ENCODE measurements at regions not wholly inside any gene's neighbourhood (a gene's known extent, or its start where the extent isn't known, plus 50 kb on each side); places are given as distances from the start of the nearest gene placed in this dataset.

DNA sequence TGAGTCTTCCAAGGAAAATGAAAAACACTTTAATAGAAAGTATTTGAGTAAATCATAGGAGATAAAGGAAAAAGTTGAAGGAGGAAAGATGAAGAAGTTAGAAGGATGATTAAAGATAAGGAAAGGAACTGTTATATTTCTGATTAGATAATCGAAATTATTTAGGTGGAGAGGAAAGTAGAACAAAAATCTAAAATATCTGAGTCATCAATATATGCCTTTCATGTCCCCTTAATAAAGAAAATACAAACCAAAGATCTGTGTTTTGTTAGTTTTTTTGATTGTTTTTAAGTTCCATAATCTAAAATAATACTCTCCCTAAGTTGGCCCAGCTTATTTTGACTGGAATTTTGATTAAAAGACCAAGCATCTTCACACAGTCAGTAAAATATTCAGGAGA, 412.9 kb upstream of the DDX18 start:
- DNase-seq = no peak

DNA sequence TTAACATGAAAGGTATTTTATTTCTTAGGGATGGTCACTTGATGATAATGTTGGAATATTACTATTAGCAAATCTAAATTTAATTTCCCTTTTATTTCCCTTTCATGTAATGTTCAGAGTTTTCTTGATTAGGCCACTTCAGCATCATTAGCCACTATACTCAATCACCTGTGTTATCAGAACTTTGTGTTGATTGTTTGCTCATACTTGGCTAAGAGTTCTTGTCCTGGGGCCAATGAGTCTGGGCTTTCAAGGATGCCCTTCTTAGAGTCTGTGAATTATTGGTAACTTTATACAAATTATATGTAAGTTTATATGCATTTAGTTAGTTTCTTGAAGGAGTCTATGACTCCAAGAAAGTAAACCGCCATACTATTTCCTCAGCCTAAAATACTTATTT, 408.0 kb upstream of the DDX18 start:
- DNase-seq = no peak

DNA sequence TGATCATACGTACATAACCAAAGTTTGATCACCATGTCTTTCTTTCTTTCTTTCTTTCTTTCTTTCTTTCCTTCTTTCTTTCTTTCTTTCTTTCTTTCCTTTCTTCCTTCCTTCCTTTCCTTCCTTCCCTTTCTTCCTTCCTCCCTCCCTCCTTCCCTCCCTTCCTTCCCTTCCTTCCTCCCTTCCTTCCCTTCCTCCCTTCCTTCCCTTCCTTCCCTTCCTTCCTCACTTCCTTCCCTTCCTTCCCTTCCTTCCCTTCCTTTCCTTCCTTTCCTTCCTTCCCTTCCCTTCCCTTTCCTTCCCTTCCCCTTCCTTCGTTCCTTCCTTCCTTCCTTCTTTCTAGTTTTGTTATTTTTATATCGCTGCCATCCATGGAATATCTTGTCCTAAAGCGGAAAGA, 406.7 kb upstream of the DDX18 start:
- no peak for DNase-seq

DNA sequence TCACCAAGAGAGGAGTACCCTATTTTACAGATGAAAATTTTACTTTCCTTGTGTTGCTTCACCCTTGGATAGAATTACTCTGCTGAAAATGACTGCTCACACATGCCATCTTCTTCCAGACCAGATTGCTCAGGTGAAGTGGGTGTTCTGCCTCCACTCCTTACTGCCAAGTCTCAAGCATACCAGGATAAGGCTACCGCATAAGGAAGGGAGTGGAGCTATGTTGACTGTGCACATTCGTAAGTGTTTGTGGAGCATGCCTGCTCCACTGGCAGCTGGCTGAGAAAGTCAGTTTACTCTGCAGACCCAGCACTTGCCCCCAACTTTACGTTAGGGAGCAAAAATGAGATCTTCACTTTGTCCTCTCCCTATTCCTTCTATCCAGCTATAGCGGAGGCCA, 405.0 kb upstream of the DDX18 start:
- DNase-seq = no peak

DNA sequence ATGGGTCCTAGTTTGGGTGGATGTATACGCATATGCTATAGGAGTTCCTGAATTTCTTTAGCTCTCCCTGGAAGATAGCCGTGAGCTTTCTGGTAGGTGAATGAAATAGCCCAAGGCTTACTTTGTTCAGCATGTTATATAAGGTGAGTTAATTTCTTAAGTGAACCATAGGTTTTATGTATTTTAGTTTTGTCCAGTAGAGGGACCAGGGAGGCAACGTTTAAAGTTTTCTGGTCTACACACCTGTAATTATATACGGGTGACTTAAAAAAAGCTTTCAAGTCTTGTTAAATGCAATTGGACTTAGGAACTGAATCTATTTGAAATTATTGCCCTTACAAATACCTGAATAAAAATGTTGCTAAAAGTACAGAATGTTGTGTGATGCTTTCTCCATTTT, 402.5 kb upstream of the DDX18 start:
- no peak for DNase-seq

DNA sequence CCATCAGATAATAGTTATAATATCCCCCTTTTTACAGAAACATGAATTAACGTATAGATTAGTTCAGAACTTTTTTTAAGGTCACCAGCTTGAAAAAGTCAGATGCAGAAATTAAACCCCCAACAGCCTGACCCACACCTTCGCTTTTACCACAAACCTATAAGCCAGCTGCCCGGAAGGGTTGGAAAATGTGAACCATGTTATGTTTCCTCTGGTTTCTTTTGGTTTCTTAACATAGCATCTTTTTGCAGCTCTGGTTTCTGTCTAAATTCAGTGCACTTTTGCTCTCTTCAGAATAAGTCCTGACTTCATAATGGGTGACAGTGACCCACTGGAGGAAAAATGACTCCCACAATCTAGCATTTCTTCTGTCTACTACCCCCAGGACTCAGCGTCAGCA, 381.7 kb upstream of the DDX18 start:
- no peak for DNase-seq

DNA sequence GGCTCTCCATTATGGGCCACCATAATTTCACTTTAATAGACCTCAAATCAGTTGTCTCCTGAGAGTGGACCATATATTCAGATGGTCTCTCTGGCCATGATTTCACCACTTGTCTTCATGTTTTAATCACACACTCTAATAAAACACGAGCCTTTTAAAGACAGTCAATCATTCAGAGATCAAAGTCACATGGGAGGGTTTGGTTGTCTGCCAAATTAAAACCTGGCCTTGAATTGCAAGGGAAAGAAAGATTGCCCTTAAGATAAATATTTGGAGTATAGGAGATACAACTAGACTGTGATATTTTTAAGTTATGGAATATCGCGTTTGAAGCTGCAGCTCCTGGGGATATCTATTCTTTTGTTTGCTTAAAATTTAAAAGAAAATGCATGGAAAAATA, 377.8 kb upstream of the DDX18 start:
- DNase-seq = no peak

DNA sequence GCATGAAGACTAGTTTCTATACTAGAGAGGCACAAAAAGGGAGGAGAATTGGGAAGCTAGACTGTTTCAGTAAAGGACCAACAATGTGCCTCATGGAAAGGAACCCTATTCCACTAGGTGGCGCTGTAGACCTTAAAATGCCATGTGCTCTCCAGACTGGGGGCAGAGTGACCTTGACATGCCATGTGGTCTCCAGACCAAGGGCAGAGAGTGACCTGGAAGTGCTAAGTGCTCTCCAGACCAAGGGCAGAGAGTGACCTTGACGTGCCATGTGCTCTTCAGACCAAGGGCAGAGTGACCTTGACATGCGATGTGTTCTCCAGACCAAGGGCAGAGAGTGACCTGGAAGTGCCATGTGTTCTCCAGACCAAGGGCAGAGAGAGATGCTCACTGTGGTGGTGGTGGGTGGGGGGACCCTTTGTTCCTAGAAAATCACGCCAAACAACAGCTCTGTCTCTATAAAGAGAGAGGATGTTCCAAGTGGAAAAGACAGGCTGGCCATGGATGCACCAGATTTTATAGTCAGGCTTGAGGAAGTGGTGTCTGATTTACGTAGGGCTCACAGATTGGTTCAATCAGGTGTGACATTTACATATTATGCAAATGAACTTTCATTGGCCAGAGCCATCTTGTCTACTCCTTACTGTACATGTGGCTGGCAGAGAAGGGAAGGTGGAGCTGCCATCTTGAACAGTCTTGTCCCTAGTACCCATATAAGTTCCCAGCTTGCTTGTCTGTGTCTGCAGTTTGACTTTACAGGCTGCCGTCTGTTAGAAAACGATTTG, 344.0 kb upstream of the DDX18 start:
- DNase-seq = no peak

DNA sequence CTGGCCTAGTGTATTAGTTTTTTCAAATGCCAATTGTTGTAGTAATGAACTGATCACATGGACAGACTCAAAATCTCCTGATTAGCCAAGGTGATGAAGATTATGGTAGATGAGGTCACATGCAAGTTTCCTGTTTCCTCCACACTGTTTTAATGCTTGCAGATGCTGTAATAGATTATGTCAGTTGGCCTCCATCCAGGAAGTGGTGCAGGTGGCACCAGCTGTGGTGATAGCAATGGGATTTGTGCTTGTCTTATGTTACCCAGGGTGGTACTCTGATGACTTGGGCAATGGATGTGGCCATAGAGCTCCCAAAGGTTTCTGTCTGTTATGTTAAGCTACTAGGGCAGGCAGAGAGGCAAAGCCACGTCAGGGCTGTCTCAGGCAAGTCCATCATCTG, 332.9 kb upstream of the DDX18 start:
- DNase-seq = no peak

DNA sequence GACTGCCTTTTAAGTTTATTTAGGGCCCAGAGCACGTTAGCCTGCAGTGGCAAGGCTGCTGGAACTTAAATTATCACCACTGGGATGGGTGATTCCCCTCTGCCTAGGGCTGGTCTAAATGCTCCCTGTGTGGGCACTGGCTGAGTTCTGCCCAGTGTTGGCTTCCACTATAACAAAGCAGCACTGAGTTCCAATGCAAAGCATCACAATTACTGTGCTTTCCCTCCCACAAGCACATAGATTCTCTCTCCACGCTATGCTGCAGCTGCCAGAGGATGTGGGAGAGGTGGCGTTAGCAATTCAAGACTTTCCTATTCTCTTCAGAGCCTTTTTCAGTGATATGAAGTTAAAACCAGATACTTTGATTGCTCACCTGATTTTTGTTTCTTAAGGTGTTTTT, 328.9 kb upstream of the DDX18 start:
- no peak for DNase-seq

DNA sequence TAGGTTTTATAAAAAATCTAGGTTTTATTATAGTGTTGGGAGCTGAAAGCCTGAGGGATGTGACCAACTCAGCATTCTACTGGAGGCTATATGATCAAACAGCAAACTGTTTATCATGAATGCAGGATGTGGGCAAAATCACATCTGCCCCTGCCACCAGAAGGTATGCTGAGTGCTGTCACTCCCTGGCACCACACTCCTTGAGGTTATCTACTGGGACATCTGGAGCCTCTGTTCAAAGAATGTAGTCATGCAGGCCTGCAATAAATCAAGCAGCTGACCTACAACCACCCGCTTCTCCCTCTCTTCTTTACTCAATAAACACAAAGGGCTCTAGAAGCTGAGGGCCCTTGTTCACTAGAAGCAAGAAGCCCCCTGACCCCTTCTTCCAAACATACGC, 328.4 kb upstream of the DDX18 start:
- DNase-seq = no peak

DNA sequence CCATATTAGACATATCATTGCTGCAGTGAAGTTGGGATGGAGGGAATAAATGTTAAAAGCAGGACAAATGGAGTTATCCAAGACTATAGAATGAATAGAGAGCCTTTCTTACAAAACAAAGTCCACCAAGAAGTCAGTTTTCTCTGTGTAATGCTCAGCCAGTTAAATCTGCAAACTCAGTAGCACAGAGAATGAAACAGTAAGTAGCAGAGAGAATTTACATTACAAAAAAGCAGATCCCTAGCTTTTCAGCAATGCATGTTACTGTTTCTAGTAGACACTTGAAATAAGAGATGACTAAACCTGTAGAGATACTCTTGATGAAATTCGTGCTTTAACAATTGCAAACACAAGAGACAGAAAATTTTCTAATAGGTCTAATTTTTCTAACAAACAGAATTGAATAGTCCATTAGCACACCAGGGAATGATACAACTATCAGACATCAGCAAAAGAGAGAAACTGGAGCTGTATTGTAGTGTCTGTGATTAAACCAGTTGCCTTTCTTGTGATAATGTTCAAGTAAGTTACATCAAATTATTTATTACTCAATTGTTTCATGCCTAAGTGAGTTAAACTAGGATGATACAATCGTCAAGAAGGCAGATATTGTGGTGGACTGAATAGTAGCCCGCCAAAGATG, 322.2 kb upstream of the DDX18 start:
- no peak for DNase-seq

DNA sequence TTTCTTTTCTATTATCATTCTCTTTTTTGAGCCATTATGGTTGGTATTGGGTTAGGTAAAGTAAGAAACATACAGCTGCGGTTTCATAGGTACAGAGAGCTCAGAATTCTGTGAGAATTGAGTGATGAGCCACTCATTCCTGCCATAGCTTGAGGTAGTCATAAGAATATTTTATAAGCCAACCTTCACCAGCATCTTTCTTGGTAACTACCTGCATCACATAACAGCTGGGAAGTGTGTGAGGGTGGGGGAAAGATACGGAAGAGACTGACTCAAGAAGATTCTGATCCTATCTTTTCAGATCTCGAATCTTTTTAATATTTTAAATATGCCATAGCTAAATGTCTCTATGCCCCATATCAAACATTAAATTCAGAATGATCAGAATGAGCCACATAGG, 313.8 kb upstream of the DDX18 start:
- no peak for DNase-seq

DNA sequence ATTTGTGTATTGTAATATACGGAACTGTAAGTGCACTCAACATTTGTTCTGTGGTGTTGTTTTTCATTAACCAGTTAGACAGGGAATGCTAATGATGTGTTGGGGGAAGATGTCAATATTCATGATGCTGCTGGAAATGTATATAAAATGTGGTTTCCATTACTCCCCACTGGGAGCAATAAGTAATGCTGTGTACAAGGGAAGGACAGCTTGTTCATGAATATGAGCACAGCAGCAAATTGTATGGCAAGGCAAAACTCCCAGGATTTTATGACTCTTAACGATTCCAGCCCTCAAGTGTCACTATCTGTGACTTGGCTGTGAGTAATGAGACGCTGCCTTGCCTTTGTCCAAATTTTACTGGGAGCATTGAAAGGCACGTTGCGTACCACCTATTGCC, 312.4 kb upstream of the DDX18 start:
- DNase-seq = no peak

DNA sequence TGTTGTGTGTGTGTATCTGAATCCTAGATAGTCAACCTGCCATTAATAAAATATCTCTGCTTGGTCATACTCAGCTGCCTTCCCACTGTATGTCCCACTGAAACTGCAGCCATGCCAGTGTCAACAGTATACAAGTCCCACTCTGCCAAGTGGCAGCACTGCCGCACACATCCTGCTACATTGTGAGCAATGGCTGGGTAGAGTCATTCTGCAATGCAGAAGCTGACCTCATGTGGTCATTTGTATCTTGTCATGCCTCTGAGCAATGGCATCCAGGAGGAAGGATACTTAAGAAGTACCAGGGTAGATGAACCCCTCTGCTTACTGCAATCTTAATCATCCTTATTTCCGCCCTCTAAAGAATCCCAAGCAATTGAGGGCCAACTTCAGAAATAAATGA, 302.2 kb upstream of the DDX18 start:
- no peak for DNase-seq

DNA sequence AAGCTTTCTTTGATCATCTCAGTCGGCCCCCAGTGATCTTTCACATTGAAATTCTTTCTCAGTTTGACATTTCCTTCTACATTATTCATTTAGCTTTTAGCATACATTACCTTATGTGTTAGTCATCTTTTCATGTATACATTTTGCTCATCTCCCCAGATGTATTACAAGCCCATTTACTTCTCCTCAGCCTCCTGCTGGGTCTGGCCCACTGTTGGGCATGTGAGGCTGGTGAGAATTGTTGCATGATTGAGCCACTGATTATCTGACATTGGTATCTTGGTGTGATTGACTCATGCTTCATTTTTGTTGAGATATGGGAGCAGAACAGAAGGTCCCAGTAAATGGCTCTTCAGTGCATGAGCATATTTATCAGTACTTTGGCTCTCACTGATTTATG, 300.1 kb upstream of the DDX18 start:
- DNase-seq = no peak

DNA sequence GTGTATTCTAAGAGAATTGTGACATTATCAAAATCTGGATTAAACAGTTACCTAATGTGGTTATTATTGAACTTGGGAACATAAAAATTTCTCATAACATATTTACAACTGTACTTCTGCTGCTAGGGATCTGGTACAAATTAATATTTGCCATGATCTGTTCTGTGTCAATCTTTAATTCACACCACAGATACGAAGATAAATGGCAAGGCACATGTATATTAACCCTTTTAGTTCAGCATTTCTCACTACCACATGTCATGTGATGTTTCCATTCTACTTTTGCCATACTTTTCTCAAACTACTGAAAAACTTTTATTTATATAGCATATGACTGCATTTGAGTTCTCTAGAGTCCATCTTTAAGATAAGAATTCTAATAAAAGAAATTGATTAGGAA, 295.3 kb upstream of the DDX18 start:
- no peak for DNase-seq

DNA sequence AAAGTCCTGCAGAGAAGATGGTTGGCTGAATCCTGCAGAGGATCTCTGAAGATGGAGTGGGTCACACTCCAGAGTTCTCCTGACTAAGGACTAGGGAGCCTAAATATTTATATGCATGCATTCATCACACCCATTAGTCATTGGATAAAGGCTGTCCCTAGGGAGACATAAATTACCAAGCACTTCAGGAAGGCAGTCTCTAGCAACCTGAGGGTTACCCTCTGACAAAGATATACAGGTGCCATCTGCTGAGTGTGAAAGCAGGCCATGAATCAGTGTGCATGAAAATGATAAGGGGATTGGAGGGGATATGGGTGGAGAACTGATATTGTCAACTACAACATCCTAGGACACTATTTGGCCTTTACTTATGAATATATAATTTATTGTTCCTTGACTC, 294.8 kb upstream of the DDX18 start:
- DNase-seq = no peak

DNA sequence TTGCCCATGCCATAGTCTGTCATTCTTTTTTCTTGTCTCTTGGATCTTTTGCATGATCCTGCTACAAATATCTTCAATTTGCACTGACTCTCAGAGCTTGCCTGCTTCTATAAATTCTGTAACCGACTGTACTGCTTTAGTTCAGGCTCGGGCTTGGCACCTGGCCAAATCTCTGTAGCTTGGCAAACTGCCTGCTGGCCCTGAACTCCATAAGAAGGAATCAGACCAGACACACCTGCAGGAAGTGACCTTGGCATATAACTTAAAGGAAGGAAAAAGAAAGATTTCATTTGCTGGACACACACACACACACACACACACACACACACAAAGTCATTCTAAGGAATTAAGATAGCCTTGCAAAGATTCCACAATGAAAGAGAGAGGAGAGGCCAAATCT, 291.2 kb upstream of the DDX18 start:
- no peak for DNase-seq

DNA sequence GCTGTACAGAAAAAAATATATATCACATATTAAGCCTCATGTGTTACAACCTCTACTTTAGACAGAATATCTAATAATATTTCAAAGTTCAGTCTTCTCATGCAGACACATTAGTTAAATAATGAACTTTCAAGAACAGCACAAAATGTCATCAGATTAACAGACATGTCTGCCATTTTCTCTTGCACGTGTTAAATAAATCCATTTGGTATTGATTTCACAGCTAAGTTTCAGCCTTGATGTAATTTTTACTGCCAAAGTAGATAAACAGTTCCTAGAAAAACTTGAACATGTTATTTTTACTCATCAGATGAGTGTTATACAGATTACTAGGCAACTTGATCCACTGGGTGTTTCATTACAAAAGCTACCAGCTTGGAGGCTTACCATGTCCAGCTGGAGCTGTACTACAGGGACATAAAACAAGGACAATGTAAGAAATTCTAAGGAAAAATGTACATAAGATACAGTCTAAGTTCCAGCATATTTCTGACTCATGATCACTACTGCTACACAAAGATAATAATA, 290.7 kb upstream of the DDX18 start:
- DNase-seq = no peak

DNA sequence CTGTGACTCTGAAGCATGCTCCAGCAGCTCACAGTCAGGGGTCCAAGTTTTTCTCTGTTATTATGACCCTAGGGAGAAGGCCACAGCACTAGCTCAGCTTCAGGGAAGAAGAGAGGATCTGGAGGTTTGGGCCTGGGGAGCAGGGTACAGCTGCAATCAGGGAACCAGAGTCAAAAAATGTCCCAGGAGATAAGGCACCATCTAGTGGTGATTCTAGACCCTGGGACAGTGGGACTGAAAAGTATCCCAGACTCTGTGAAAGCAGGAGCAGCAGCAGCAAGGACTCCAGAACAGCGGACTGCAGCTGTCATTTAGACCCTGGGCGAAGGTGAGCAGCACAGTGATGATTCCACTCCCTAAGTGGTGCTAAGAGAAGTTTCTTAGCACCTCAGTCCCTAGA, 278.4 kb upstream of the DDX18 start:
- no peak for DNase-seq

DNA sequence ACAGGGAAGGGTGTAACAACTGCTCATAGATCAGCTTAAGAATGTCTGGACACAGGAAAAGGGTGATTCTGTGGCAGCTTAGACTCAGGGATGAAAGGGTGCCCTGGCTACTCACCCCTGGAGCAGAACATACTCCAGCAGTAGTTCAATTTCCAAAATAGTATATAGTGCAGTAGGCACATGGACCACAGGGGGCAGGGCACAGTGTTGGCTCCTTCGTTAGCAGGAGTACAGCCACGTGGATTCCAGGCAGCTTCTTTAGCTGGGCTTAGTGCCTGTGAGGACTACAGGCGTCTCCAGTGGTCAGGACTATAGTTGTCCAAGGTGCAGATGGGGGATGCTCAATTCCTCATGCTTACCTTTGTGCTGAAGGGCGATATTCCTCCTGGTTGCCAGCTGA, 277.5 kb upstream of the DDX18 start:
- DNase-seq = no peak

DNA sequence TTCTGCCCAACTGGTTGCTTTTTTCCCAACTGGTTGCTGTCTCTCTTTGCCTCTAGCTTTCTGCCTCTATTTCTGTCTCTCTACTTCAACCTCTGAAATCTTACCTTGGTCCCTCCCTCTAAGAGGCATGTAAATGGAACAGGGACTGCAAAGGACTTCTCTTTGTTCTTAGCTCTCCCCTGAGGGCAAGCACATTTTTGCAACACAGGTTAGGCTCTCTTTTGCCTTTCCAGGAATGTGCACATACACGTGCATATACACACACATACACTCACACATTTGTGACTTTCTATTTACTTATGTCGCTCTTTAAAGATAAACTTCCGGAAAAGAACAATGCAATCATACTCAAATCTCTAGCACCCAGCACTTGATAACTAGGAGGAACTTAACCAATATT, 262.6 kb upstream of the DDX18 start:
- DNase-seq = no peak

DNA sequence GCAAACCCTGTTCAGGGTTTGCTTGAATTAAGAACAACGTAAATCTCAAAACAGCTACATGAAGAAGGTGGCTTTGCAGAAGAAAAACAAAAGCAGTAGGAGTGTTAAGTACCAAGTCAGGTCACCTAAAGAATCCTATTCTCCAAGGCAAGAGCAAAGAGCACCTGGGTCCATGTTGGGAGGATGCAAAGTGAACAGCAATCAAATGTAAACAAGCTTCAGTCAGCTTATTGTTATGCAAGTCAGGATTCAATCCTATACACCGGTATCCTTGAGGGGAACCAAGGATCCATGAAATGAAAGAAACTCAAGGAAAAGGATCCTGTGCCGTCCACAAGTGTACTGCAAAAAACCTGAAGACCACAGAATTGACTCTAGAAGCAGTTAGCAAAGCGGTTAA, 261.0 kb upstream of the DDX18 start:
- DNase-seq = no peak

DNA sequence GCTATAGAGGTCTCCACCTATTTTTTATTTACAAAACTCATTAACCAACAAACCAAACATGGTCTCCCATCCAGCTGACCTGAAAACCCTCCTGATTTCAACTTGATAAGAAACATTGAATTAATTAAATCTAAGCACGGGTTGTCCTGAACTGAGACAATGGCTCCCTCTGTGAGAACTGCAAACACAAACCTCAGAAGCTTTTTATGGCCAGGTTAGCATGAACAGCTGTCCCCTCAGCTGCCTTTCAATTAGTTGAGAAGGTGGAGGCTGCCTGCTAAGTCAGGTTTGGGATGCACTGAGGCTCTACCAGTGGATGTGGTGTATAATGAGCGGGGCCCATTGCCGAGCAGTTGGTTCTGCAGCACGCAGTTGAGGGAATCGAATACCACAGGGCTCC, 258.5 kb upstream of the DDX18 start:
- DNase-seq = no peak

Data from T1000 (cell line).